ENCODE measurements at regions not wholly inside any gene's neighbourhood (a gene's known extent, or its start where the extent isn't known, plus 50 kb on each side); places are given as distances from the start of the nearest gene placed in this dataset.

GRCh38 chr12:78611504-78611903 is 253.1 kb upstream of the SYT1 start:
- H3K27me3 Mint-ChIP-seq = no peaks in the 10 kb centered on the region
- Histone ChIP-seq H3K27me3 (ENCODE audit: insufficient read depth, low read length) (no peaks in the 10 kb centered on the region), H3K4me3 (ENCODE audit: low read length in 2 of 2) (no peak overlapping the region), H3K9me3 (ENCODE audit: control insufficient read depth in 1 of 2, low read length in 2 of 2) (peaks cover 0 to 3% of the 10 kb centered on the region in 2 donors), H3K27ac (ENCODE audit: low read depth, low read length) (no peak overlapping the region), H3K4me1 (ENCODE audit: insufficient read depth, low read length) (no peaks in the 10 kb centered on the region), H3K36me3 (ENCODE audit: insufficient read depth, low read length) (no peaks in the 10 kb centered on the region)
- peaks cover 0 to 23% (median 11%) of the 10 kb centered on the region in 8 donors for H3K9me3 Mint-ChIP-seq
- no peak overlapping the region for H3K27ac Mint-ChIP-seq
- no peaks in the 10 kb centered on the region for H3K36me3 Mint-ChIP-seq
- no peak overlapping the region for H3K4me3 Mint-ChIP-seq
- POLR2A ChIA-PET (ENCODE audit: partially characterized antibody) = no interaction called here
- CTCF ChIA-PET (ENCODE audit: partially characterized antibody) = no interaction called here
- no peak for DNase-seq
- intact Hi-C loops (cut with micrococcal nuclease) = no loop called here
- H3K4me1 Mint-ChIP-seq = no peaks in the 10 kb centered on the region

GRCh38 chr12:78612190-78612589 is 252.4 kb upstream of the SYT1 start:
- intact Hi-C loops (cut with micrococcal nuclease) = no loop called here
- Histone ChIP-seq H3K36me3 (ENCODE audit: insufficient read depth, low read length) (no peaks in the 10 kb centered on the region), H3K9me3 (ENCODE audit: control insufficient read depth in 1 of 2, low read length in 2 of 2) (peaks cover 0 to 3% of the 10 kb centered on the region in 2 donors), H3K4me1 (ENCODE audit: insufficient read depth, low read length) (no peaks in the 10 kb centered on the region), H3K4me3 (ENCODE audit: low read length in 2 of 2) (no peak overlapping the region), H3K27me3 (ENCODE audit: insufficient read depth, low read length) (no peaks in the 10 kb centered on the region), H3K27ac (ENCODE audit: low read depth, low read length) (no peak overlapping the region)
- DNase-seq = no peak
- H3K36me3 Mint-ChIP-seq = no peaks in the 10 kb centered on the region
- H3K27me3 Mint-ChIP-seq = no peaks in the 10 kb centered on the region
- POLR2A ChIA-PET (ENCODE audit: partially characterized antibody) = no interaction called here
- CTCF ChIA-PET (ENCODE audit: partially characterized antibody) = no interaction called here
- no peak overlapping the region for H3K27ac Mint-ChIP-seq
- H3K4me3 Mint-ChIP-seq = no peak overlapping the region
- H3K4me1 Mint-ChIP-seq = no peaks in the 10 kb centered on the region
- peaks cover 3 to 23% (median 11%) of the 10 kb centered on the region in 8 donors for H3K9me3 Mint-ChIP-seq

DNA sequence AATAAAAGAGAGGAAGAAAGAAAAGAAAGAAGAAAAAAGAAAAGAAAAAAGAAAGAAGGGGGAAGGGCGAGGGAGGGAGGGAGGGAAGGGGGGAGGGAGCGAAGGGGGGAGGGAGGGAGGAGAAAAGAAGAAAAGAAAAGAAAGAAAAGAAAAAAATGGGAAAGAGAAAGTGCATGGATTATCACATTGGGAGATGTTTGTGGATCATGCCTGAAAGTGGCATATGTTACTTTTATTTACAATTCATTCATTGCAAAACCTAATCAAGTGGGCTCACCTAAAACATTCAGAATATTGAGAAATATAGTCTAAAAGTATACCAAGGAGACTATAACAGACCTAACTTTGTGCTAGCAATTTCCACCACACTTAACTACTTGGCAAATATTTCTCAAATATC is 246.9 kb upstream of the SYT1 start:
- POLR2A ChIA-PET (ENCODE audit: partially characterized antibody) = no interaction called here
- no peak for DNase-seq
- H3K9me3 Mint-ChIP-seq = peaks cover 2 to 16% (median 9%) of the 10 kb centered on the region in 8 donors

DNA sequence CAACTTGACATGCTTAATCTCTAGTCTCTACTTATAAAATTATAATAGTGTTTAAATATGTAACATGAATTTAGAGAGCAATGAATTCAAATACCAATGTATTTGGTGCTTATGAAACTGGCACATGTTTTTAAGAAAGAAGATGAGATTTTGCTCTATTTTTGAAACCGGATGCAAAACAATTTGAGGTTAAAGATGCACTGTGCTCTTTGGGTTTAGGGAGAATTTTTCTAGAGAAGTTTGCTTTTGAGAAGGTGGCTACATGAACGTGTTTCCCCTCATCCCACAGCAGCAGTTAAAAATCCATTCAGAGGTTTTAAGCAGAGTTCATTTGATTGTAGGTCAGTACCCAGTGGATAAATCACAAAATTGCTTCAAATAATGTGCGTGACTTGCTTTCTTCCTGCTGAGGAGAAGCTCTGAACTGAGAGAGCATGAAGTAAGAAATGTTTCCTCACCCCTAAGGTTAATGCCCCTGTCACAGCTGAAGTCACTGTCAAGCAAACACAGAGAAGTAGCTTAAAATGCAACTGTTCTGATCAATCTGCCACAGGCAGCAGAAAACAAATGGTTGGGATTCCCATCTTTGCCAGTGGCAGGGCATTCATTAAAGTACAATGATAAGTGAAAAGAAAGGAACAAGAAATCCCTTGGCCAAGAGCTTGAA is 241.9 kb upstream of the SYT1 start:
- intact Hi-C loops (cut with micrococcal nuclease) = no loop called here
- Histone ChIP-seq H3K36me3 (ENCODE audit: insufficient read depth, low read length) (no peaks in the 10 kb centered on the region), H3K27ac (ENCODE audit: low read depth, low read length) (no peak overlapping the region), H3K9me3 (ENCODE audit: control insufficient read depth in 1 of 2, low read length in 2 of 2) (no peaks in the 10 kb centered on the region), H3K4me3 (ENCODE audit: low read length in 2 of 2) (no peak overlapping the region), H3K27me3 (ENCODE audit: insufficient read depth, low read length) (no peaks in the 10 kb centered on the region), H3K4me1 (ENCODE audit: insufficient read depth, low read length) (no peaks in the 10 kb centered on the region)
- Mint-ChIP-seq H3K4me1 (no peaks in the 10 kb centered on the region), H3K36me3 (no peaks in the 10 kb centered on the region), H3K27ac (no peak overlapping the region), H3K27me3 (no peaks in the 10 kb centered on the region), H3K4me3 (no peak overlapping the region), H3K9me3 (peaks cover 5 to 15% (median 10%) of the 10 kb centered on the region in 8 donors)
- ChIA-PET CTCF (ENCODE audit: partially characterized antibody) (no interaction called here), POLR2A (ENCODE audit: partially characterized antibody) (no interaction called here)
- DNase-seq = no peak

More for the DNA sequence above, 246.9 kb upstream of the SYT1 start:
- Mint-ChIP-seq H3K27ac (no peak overlapping the region), H3K36me3 (no peaks in the 10 kb centered on the region), H3K4me1 (no peaks in the 10 kb centered on the region), H3K4me3 (no peak overlapping the region), H3K27me3 (no peaks in the 10 kb centered on the region)
- CTCF ChIA-PET (ENCODE audit: partially characterized antibody) = no interaction called here
- intact Hi-C loops (cut with micrococcal nuclease) = no loop called here
- H3K9me3 ChIP-seq (ENCODE audit: control insufficient read depth in 1 of 2, low read length in 2 of 2) = peaks cover 0 to 3% of the 10 kb centered on the region in 2 donors
- H3K27ac ChIP-seq (ENCODE audit: low read depth, low read length) = no peak overlapping the region
- no peaks in the 10 kb centered on the region for H3K27me3 ChIP-seq (ENCODE audit: insufficient read depth, low read length)
- H3K4me3 ChIP-seq (ENCODE audit: low read length in 2 of 2) = no peak overlapping the region
- no peaks in the 10 kb centered on the region for H3K36me3 ChIP-seq (ENCODE audit: insufficient read depth, low read length)
- no peaks in the 10 kb centered on the region for H3K4me1 ChIP-seq (ENCODE audit: insufficient read depth, low read length)

DNA sequence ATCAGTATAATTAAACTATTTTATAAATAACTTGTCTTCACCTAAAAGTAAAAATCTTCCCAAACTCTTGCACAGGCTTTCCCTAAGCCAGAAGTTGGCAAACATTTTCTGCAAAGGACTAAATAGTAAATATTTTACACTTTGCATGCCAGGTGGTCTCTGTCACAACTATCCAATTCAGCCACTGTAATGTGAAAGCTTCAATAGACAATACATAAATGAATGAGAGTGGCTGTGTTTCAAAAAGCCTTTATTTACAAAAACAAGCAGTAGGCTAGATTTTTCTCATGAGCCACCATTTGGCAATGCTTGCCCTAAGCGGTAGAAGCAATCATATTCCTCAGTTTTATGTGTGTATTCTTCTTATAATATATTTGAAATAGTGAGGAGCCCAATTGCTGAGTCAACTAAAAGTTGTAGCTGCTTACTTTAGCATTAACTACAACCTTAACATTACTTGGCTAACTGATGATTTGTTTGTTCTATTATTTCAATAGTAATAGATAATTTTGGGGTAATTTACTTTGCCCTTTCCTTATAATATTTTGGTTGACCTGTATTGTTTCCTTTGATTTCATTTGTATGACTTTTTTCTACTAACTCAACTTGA is 236.0 kb upstream of the SYT1 start:
- ChIA-PET CTCF (ENCODE audit: partially characterized antibody) (no interaction called here), POLR2A (ENCODE audit: partially characterized antibody) (no interaction called here)
- Mint-ChIP-seq H3K9me3 (peaks cover 0 to 17% (median 6%) of the 10 kb centered on the region in 8 donors), H3K27ac (no peak overlapping the region), H3K4me3 (no peak overlapping the region), H3K36me3 (no peaks in the 10 kb centered on the region), H3K27me3 (no peaks in the 10 kb centered on the region), H3K4me1 (no peaks in the 10 kb centered on the region)
- intact Hi-C loops (cut with micrococcal nuclease) = no loop called here
- Histone ChIP-seq H3K27me3 (ENCODE audit: insufficient read depth, low read length) (no peaks in the 10 kb centered on the region), H3K9me3 (ENCODE audit: control insufficient read depth in 1 of 2, low read length in 2 of 2) (no peaks in the 10 kb centered on the region), H3K4me3 (ENCODE audit: low read length in 2 of 2) (no peak overlapping the region), H3K27ac (ENCODE audit: low read depth, low read length) (no peak overlapping the region), H3K36me3 (ENCODE audit: insufficient read depth, low read length) (no peaks in the 10 kb centered on the region), H3K4me1 (ENCODE audit: insufficient read depth, low read length) (no peaks in the 10 kb centered on the region)
- no peak for DNase-seq

GRCh38 chr12:78636231-78636855 is 228.2 kb upstream of the SYT1 start:
- CTCF ChIA-PET (ENCODE audit: partially characterized antibody) = no interaction called here
- POLR2A ChIA-PET (ENCODE audit: partially characterized antibody) = no interaction called here
- no peak overlapping the region for H3K4me3 Mint-ChIP-seq
- Histone ChIP-seq H3K4me3 (ENCODE audit: low read length in 2 of 2) (no peak overlapping the region), H3K36me3 (ENCODE audit: insufficient read depth, low read length) (no peaks in the 10 kb centered on the region), H3K27ac (ENCODE audit: low read depth, low read length) (no peak overlapping the region), H3K9me3 (ENCODE audit: control insufficient read depth in 1 of 2, low read length in 2 of 2) (no peaks in the 10 kb centered on the region), H3K27me3 (ENCODE audit: insufficient read depth, low read length) (no peaks in the 10 kb centered on the region), H3K4me1 (ENCODE audit: insufficient read depth, low read length) (no peaks in the 10 kb centered on the region)
- H3K27ac Mint-ChIP-seq = no peak overlapping the region
- H3K9me3 Mint-ChIP-seq = peaks cover 0 to 13% (median 2%) of the 10 kb centered on the region in 8 donors
- no peaks in the 10 kb centered on the region for H3K27me3 Mint-ChIP-seq
- no peaks in the 10 kb centered on the region for H3K4me1 Mint-ChIP-seq
- intact Hi-C loops (cut with micrococcal nuclease) = no loop called here
- no peaks in the 10 kb centered on the region for H3K36me3 Mint-ChIP-seq
- no peak for DNase-seq

DNA sequence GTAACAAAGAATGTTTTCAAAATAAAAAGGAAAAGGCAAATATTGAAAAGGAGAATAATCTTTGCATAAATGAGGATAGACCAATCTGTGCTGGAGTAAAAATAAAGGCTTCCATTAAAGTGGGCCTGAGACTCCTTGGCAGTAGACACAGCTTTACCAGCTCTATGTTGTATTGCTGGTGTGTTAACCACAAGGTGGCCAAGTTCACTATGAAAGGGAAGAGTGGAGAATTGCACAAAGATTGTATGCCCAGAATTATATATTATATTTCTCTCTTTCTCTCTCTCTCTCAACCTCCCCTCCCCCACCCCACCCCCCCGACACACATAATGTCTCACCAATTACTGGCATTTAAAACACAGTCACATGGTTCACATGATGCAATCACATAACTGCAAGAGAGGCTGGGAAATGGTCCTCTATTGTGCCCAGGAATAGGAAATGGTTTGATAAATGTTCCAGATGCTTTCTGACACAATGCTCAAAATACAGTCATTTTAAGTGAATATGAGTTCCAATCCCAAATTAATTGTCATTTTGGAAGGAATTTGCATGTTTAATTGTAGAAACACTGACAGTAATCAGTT is 222.6 kb upstream of the SYT1 start:
- H3K27ac Mint-ChIP-seq = no peak overlapping the region
- Histone ChIP-seq H3K36me3 (ENCODE audit: insufficient read depth, low read length) (no peaks in the 10 kb centered on the region), H3K4me1 (ENCODE audit: insufficient read depth, low read length) (no peaks in the 10 kb centered on the region), H3K27ac (ENCODE audit: low read depth, low read length) (no peak overlapping the region), H3K27me3 (ENCODE audit: insufficient read depth, low read length) (no peaks in the 10 kb centered on the region), H3K4me3 (ENCODE audit: low read length in 2 of 2) (no peak overlapping the region), H3K9me3 (ENCODE audit: control insufficient read depth in 1 of 2, low read length in 2 of 2) (no peaks in the 10 kb centered on the region)
- CTCF ChIA-PET (ENCODE audit: partially characterized antibody) = no interaction called here
- H3K4me1 Mint-ChIP-seq = no peaks in the 10 kb centered on the region
- intact Hi-C loops (cut with micrococcal nuclease) = no loop called here
- H3K27me3 Mint-ChIP-seq = no peaks in the 10 kb centered on the region
- POLR2A ChIA-PET (ENCODE audit: partially characterized antibody) = no interaction called here
- no peak overlapping the region for H3K4me3 Mint-ChIP-seq
- no peak for DNase-seq
- no peaks in the 10 kb centered on the region for H3K36me3 Mint-ChIP-seq
- H3K9me3 Mint-ChIP-seq = peaks cover 0 to 17% (median 4%) of the 10 kb centered on the region in 8 donors
